Fibroblast of skin of left quadriceps (primary cell): ENCODE measurements at regions not wholly inside any gene's neighbourhood (a gene's known extent, or its start where the extent isn't known, plus 50 kb on each side); places are given as distances from the start of the nearest gene placed in this dataset.

Source experiments
- DNase-seq, 2 experiments: peaks; one replicate each; pipeline ENCODE4 v3.0.0-alpha.2; 2013; ENCODE audit warnings: low read depth in 2 of 2

DNA sequence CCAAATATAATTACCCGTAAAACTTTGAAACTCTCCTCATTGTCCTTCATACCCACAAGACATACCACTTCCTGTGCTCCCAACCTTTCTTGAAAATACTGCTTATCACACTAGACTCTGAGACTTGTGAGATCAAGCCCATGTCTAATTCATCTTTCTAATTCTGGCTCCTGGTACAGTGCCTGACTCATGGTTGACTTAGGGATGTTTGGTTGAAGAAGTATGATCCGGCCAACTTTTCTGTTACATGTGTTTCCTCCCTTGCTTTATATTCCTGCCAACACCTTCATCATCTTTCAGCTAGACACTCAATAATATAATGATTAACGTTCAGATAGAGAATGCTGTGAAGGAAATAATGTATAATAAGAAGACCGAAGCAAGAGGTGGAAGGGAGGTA is 58.2 kb downstream of the MEX3B start:
- no peak for DNase-seq

DNA sequence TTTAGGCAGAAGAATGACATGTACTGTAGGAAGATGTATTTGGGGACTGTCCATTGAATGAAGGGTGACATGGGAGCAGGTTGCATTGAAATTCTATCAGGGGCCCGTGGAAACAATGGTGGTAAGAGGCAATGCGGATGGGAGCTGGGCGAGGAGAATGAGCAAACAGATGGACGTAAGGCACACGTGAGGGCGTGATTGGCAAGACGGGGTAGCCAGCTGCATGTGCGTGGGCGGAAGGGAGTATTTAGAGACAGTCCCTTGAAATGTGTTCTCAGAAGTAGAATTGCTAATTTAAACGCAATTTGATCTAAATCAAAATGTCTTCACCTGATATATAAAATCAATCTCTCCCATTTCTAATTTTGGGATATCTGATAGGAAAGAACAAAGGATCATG is 62.3 kb downstream of the MEX3B start:
- DNase-seq: no peak

DNA sequence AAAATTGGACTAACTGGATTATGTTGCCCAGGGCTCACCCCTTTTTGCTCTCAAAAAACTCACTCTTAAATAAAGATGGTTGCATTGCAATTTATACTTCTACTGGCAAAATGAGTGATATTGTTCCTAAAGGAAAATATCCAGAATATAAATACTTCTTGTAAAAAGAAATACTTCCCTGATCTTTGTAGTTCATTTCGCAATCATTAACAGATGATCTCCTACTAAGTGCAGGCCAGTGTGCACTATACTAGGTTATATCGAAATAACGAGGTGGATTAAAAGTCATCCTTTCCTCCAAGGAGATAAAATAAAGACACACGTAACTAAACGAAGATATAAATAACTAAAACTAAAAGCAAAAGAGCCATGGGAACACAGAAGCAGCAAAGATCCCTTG is 63.0 kb downstream of the MEX3B start:
- no peak for DNase-seq

DNA sequence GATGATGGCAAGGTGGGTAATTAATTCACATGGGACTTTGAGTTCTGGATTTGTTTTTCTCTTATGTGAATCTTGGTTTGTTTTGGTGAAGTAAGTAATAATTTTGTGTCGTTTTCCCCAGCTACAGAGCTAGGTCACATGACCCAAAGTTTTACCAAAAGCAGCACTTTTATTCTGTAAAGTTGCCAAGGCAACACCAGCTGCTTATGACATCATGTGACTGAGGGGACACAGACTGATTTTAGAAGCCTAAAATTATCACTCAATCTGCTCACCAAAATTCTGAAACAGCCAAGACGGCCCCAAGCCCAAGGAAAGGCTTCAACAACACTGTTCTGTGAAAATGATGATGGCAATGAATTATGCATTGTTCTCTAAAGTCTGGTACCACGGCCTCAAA is 63.9 kb downstream of the MEX3B start:
- no peak for DNase-seq

DNA sequence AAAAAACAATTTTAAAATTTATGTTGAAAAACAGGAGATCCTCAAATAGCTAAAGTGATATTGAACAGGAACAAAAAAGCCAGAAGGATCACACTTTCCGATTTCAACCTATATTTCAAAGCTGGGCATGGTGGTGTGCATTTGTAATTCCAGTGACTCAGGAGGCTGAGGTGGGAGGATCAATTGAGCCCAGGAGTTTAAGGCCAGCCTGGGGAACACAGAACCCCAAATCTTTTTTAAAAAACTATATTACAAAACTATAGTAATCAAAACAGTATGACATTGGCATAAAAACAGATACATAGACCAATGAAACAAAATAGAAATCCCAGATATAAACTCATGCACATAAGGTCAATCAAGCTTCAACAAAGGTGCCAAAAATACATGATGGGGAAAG is 68.4 kb downstream of the MEX3B start:
- DNase-seq: no peak

DNA sequence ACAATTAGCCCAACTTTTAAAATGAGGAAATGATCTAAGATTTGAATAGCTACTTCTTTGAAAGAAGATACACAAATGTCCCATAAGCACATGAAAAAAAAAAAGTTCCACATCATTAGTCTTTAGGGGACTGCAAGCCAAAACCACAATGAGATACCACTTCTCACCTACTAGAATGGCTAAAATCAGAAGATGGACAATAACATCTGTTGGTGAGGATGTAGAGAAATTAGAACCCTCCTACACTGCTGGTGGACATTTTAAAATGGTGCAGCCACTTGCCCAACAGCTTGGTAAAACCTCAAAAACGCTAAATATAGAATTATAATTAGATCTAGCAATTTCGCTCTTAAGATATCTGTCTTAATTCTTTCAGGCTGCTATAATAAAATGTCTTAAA is 77.1 kb downstream of the MEX3B start:
- no peak for DNase-seq

DNA sequence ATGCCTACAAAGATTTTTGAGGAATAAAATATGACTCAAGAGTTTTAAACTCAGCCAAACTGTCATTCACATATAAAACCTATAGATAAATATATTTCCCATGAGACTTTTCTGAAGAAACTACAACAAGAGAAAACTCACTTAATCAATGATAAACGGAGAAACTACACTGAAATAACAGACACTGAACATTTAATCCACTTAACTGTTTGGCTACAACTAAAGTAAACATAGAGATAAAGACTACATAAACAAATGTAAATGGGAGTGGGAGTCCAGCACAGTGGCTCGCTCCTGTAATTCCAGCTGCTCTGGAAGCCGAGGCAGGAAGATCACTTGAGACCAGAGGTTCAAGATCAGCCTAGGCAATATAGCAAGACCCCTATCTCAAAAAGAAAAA is 79.2 kb downstream of the MEX3B start:
- no peak for DNase-seq

DNA sequence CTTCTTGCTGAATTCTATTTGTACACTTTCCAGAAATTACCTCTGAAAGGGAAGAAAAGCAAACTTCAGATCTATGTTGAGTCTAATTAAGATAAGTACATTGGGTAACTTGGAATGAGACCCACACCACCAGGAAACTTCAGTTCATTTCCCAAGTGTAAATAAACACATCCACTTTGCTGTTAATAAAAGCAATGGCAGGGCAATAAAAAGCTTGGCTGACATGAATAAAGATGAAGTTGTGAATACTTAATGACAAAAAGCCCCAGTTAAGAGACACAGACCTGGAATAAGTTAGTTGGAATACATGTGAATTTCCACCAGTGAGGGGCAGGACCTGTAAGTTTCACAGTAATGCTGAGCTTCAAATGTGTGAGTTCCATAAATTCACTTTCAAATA is 83.3 kb downstream of the MEX3B start:
- DNase-seq: no peak

DNA sequence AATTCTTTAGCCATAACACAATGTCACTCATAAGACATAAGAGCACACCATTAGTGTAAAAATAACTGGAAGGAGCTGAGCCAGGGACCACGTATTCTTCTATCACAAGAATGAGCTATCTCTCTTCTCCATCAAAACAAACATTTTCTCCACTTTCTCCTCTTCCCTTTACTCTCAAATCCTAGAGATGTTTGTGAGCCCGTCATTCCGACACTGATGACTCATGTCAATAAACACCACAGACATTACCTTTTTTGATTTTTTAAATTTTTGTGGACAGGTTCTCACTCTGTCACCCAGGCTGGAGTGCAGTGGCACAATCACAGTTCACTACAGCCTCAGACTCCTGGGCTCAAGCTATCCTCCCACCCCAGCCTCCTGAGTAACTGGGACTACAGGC is 86.6 kb downstream of the MEX3B start:
- DNase-seq: no peak

DNA sequence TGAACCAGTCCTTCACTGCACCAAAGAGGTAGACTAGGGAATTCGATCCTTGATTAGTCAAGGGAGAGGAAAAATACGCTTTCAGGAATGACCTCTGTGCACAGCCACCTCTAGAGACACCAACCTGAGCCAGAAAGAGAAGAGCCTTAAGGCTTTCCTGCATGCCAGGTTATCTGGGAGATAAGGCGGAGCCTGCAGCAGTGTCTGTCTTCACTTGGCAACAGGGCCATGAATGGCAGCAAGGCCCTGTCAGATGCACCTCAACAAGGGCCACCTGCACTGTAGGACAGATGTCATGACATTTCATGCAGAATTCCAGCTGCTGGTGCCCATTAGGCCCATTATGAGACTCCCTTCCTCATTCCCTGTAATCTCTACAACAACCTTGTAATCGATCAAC is 88.1 kb downstream of the MEX3B start:
- no peak for DNase-seq

DNA sequence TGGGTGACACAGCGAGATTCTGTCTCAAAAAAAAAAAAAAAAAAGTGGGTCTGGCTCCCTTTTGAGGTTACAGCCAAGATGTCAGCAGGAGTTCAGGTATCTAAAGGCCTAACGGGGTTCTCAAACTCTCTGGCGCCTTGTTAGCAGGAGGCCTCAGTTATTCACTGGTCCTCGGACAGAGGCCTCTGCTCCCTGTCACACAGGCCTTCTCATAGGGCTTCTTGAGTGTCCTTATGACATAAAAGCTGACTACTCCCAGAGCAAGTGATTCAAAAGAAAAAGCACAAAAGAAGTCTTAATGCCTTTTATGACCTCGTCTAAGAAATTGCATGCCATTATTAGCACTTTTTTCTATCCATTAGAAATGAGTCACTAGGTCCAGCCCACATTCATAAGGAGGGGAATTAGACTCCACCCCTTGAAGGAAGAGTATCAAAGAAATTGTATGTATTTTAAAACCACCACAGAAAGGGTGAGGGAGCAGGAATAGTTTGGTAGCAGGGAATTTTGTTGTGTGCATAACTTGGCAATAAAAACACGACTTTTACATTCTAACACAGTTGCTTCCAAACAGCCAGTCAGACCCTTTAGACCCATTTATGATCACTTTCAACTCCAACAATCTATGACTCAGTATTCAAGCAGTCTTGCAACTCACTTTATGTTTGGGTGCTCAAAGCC is 90.3 kb downstream of the MEX3B start:
- DNase-seq: peak; percentile 41 to 48

DNA sequence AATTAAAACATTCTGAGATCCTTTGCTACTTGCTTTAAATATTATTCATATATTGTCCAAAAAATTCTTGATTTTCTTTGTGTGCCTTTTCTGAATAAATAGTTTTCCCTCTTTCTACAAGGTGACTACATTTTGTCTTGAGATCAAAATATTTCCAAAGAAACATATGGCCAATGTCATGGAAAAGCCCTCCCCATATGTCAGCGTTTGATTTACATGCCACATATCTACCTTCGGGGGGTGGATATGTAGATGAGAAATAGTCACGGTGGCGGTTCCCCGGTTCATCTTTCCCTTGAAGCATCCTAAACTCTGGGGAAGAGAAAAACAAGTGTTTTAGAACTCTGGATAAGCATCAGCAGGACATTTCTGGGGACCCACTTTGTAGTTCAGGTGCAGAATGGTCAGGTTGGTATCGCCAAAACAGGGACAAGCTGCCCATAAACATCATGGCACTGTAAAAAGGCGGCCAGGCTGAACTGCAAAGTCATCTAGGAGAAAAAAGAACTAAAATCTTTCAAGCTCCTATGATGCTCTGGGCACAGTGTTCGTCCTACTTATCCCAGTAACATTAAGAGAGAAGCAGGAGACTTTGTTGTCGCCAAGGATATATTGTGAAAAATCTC is 91.5 kb downstream of the MEX3B start:
- DNase-seq: no peak

DNA sequence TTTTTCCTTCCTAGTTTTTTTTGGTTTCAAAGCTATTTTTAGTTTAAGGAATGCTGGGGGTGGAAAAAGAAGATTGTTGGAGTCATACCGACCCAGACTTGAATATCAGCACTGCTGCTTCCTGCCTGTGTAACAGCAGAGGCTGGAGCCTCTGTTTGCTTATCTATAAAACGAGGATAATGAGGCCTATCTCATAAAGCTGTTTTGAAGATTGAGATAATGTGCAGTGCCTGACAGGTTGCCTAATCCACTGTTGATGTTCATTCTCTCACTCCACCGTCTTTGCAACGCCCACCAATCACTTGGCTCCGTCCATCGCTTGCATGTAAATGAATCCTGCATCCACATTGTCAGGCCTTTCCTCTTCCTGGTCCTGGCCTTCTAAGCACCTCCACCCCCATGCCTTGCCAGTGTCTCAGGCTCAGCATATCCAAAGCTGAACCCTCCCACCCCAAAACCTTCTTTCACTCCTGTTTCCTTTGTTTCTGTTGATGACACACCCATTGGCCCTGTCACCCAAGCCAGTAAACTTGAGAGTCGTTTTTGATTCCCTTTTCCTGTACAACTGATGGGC is 94.9 kb downstream of the MEX3B start:
- peak; percentile 17 to 30 for DNase-seq

DNA sequence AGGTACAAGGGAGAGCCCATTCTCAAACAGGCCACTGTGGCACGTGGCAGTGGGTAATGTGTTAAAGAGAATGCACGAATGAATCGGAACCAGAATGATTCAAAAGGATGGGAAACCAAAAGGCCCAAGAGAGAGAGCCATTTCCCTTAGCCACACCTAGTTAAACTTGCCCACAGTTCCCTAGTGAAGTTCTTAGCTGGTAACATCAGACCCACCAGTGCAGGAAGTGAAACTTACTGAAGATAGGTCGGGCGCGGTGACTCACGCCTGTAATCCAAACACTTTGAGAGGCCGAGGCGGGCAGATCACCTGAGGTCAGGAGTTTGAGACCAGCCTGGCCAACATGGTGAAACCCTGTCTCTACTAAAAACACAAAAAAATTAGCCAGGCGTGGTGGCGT is 97.1 kb downstream of the MEX3B start:
- no peak for DNase-seq

DNA sequence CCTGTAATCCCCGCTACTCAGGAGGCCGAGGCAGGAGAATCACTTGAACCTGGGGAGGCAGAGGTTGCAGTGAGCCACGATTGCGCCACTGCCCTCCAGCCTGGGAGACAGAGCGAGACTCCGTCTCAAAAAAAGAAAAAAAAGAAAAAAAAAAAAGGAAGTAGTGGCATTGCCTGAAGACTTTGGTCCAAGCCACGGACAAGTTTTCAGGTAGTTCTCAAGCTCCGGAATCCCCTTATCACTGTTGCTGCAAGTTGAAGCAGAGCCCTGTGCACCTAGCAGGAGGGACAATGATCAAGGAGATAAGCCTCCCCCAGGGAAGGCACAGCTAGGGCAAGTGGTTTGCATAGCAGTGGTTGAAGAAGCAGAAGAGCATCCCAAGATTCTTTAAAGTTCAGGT is 97.6 kb downstream of the MEX3B start:
- no peak for DNase-seq

DNA sequence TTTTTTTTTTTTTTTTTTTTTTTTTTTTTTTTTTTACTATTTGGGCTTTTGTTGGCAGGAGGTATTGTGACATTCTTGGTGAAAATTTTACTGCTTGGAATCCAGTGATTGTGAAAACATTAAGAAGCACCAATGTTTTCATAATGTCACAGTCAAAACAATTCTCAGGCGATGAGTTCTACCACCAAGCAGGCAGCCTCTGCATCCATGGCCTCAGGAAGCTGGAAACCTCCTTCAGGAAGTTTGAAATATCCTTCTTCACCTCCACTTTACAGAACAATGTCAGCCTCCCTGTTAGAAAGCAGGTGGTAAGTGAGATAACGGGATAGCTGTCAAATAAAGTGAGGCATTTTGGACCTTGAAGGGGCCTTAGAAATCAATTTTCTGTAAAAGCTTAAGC is 98.3 kb downstream of the MEX3B start:
- peak; percentile 54 to 56 for DNase-seq

DNA sequence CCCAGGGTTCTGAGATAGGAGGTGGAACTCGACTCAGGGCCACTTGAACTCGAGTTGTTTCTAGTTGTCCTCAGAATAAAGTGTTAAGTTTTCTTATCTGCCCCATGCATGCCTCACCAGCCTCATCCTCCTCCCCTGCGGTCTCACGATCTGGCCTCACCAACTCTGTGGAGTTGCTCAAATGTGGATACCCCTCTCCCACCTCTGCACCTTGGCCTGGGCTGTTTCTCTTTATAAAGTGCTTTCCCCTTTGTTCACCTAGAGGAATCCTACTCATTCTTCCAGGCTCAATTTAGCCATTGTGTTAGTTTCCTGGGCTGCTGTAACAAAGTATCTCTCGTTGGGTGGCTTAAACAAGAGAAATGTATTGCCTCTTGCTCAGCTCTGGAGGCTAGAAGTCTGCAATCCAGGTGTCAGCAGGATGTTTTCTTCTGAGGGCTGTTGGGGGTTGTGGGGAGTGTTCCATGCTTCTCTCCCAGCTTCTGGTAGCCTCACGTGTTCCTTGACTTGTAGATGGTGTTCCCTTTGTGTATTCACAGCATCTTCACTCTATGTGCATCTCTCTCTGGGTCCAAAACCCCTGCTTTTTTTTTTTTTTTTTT is 100.7 kb downstream of the MEX3B start:
- DNase-seq: no peak

DNA sequence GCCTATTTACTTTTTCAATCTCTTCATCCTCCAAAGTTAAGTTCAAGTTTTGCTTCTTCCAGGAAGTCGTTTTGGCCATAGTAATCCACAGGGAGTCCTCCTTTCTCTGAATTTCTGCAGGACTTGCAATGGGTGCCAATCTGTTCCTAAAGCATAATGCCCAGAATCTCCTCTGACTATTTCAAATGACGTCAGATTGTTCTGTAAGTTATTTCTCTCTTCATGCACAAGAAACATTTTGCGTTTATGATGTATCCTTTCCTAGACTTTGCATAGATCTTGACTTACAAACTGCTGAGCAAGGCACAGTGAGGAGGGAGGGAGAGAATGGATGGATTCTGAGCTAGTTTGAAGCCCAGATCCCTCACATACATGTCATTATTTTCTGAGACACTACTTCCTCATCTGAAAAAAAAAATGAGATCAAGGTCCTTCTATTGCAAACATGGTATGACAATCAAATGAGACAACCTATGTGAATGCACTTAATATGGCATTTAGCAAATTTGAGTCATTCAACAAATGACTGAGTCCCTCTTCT is 103.1 kb downstream of the MEX3B start:
- no peak for DNase-seq

DNA sequence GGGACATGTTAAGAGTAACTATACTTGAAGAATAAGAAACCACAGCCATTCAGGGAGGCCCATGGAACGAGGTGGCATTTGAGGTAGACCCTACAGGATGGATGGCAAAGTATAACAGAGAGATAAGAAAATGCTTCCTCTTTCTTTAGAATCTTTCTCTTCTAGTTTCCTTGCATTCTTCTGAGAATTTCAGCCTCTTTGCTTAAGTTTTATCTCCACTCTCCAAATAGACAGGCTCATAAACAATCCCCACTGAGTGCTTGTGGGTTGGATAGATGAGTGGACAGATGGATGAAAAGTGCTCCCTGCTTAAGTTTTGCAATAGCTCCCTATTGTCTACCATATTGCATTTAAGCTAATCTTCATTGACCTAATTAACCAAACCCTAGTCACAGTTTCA is 103.7 kb downstream of the MEX3B start:
- no peak for DNase-seq

DNA sequence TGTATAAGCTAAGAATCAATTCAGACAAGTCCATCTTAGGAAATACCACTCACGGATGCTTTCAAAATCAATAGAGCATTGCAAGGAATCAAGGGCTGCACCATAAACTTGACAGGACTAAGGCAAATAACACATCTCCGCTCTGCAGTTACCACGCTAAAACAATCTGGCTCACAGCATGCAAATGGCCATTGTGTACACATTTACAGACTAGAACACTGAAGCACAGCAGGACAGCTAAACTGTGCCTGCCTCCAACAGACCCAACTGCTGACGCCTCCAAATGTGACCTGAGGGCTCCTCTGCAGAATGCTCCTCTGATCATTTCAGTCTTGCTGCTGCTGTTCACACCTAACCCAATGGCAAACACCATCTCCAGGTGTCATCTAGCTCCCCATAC is 104.3 kb downstream of the MEX3B start:
- no peak for DNase-seq

DNA sequence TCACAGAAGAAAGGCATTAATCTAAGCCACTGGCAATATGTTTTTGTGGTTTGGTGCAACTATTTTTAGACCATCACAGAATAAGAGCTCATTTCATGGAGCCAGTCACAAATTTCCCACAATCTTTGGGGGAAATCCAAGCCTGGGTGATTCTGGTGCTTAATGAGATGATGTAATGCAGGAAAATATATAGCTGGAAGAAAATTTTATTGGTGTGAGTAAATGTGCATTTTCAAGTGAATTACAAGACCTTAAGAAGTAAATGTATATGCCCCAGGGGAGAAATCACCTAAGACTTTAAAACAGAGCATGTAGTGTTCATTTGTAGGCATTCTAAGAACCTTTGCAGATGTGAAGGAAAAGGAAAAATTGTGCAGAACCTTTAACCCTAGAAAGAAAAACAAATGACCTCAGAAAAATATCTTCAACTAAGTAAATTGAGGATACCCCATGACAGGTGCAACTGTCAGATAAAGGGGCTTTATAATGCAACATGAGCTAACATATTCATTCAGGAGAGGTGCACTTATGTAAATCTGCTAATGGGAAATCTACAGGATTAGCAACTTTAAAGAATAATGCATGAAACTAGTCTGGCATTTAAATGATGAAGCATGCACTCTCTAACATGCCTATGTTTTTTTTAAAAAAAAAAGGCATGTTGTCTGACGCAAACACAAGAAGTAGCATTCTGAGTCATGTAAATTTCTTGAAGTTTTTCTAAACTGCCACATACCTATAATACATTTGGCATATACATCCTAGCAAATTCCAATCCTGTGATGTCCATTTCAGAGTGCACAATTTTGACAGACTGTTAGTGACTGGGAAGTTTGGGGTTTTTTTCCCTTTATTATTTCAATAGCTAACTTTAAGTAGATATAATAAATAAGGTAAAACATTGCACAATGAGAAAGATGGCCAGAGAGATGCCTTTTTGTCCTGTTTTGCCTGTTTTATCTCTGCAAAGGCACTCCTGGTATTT is 105.1 kb downstream of the MEX3B start:
- DNase-seq: peak; percentile 94 to 95
